Right atrium auricular region (tissue), 2 donors: ENCODE measurements at regions not wholly inside any gene's neighbourhood (a gene's known extent, or its start where the extent isn't known, plus 50 kb on each side); places are given as distances from the start of the nearest gene placed in this dataset.

Experiments used
- DNase-seq: peaks from one replicate; pipeline ENCODE4 v3.0.0-alpha.2; 2019; ENCODE audit warnings: low spot score
- H3K27ac ChIP-seq, 2 donors: fragments of 200-600 bp; sonication (generic); 1 replicate in 1 of 2; 2 replicates in 1 of 2; pipeline ENCODE4 v1.5.1; 2016 to 2019
- H3K27me3 ChIP-seq, 2 donors: fragments of 200-600 bp; sonication (generic); one replicate each; pipeline versions ENCODE4 v1.5.1 to v1.6.0; 2017 to 2019
- H3K36me3 ChIP-seq: fragments of 200-600 bp; sonication (generic); one replicate; pipeline ENCODE4 v1.5.1; 2016
- H3K4me1 ChIP-seq, 2 donors: fragments of 200-600 bp; sonication (generic); one replicate each; pipeline versions ENCODE4 v1.5.1 to v1.6.0; 2017 to 2019
- H3K4me3 ChIP-seq, 2 donors: fragments of 200-600 bp; sonication (generic); 1 replicate in 1 of 2; 2 replicates in 1 of 2; pipeline ENCODE4 v1.5.1; 2017 to 2019; ENCODE audit warnings: mild to moderate bottlenecking in 1 of 2, moderate library complexity in 1 of 2
- H3K9me3 ChIP-seq, 2 donors: fragments of 200-600 bp; sonication (generic); one replicate each; pipeline ENCODE4 v1.5.1; 2019
- CTCF ChIP-seq, 2 donors: fragments of 200-600 bp; sonication (generic); IDR thresholded peaks; one replicate each; pipeline ENCODE4 v1.5.1; 2019; ENCODE audit warnings: antibody characterized with exemption in 2 of 2

DNA sequence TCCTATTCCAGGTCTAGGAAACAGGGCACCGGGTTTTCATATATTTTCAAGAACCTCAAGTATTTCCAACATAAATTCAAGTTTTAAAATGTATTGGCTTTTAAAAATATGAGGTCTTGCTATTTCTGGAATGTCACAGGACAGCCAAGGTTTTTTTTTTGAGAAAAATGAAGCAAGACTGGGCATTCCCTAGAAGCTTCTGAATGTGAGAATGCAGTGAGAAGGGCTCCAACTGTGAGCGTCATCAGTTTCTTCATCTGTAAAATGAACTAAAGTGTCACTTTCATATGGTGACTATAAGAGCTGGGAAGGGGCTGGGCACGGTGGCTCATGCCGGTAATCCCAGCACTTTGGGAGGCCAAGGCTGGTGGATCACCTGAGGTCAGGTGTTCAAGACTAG, 455.8 kb upstream of the MAF start:
- DNase-seq: no peak
- no peak overlapping the region for H3K4me3 ChIP-seq
- no peak overlapping the region for H3K27ac ChIP-seq

DNA sequence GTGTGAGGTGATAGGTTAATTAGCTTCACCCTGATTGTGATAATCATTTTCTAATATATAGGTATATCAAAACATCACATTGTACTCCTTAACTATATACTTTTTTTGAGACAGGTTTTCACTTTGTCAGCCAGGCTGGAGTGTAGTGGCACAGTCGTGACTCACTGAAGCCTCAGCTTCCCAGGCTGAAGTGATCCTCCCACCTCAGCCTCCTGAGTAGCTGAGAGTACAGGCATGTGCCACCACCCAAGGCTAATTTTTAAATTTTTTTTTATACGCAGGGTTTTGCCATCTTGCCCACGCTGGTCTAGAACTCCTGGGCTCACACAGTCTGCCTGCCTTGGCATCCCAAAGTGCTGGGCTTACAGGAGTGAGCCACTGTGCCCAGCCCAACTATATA, 455.3 kb upstream of the MAF start:
- no peak for TF ChIP-seq CTCF (IDR thresholded peaks at IDR 0.05)
- Histone ChIP-seq H3K27me3 (no peaks in the 10 kb centered on the region), H3K4me3 (no peak overlapping the region), H3K4me1 (peaks cover 0 to 9% of the 10 kb centered on the region in 2 donors), H3K9me3 (no peaks in the 10 kb centered on the region), H3K36me3 (no peaks in the 10 kb centered on the region), H3K27ac (no peak overlapping the region)
- no peak for DNase-seq

More for the DNA sequence above, 455.8 kb upstream of the MAF start:
- no peaks in the 10 kb centered on the region for H3K27me3 ChIP-seq
- H3K4me1 ChIP-seq: peaks cover 0 to 9% of the 10 kb centered on the region in 2 donors
- no peaks in the 10 kb centered on the region for H3K36me3 ChIP-seq
- H3K9me3 ChIP-seq: no peaks in the 10 kb centered on the region
- TF ChIP-seq CTCF (IDR thresholded peaks at IDR 0.05): no peak

DNA sequence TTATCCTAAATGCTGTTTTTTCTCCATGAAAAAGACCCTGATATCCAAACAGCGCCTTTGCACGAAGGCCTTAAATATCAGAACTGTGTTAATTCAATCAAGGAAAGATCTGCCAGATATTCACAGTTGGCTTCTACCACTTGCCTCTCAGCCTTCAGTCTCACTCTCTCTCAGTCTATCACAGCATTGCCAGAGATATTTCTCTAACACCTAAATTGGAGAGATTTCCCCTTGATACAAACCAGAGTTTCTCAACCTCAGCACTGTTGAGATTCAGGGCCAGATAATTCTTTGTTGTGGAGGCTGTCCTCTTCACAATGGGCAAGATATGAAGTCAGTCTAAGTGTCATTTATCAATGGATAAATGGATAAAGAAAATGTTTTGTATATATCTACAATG, 454.1 kb upstream of the MAF start:
- Histone ChIP-seq H3K4me3 (no peak overlapping the region), H3K9me3 (no peaks in the 10 kb centered on the region), H3K36me3 (no peaks in the 10 kb centered on the region), H3K27me3 (no peaks in the 10 kb centered on the region), H3K4me1 (peaks cover 0 to 9% of the 10 kb centered on the region in 2 donors), H3K27ac (no peak overlapping the region)
- no peak for DNase-seq
- no peak for TF ChIP-seq CTCF (IDR thresholded peaks at IDR 0.05)

- no peaks in the 10 kb centered on the region for H3K27me3 ChIP-seq
- DNase-seq: no peak
- no peak overlapping the region for H3K4me3 ChIP-seq
- H3K27ac ChIP-seq: no peak overlapping the region
- no peaks in the 10 kb centered on the region for H3K4me1 ChIP-seq
- H3K36me3 ChIP-seq: no peaks in the 10 kb centered on the region
- no peaks in the 10 kb centered on the region for H3K9me3 ChIP-seq
- TF ChIP-seq CTCF (IDR thresholded peaks at IDR 0.05): no peak
These were observed 450.5 kb upstream of the MAF start for GRCh38 chr16:80051040-80051439.

- Histone ChIP-seq H3K4me1 (peaks cover 0 to 3% of the 10 kb centered on the region in 2 donors), H3K36me3 (no peaks in the 10 kb centered on the region), H3K4me3 (no peak overlapping the region), H3K9me3 (no peaks in the 10 kb centered on the region), H3K27me3 (no peaks in the 10 kb centered on the region), H3K27ac (no peak overlapping the region)
- DNase-seq: no peak
- no peak for TF ChIP-seq CTCF (IDR thresholded peaks at IDR 0.05)
These were observed 447.7 kb upstream of the MAF start for GRCh38 chr16:80048250-80048649.

DNA sequence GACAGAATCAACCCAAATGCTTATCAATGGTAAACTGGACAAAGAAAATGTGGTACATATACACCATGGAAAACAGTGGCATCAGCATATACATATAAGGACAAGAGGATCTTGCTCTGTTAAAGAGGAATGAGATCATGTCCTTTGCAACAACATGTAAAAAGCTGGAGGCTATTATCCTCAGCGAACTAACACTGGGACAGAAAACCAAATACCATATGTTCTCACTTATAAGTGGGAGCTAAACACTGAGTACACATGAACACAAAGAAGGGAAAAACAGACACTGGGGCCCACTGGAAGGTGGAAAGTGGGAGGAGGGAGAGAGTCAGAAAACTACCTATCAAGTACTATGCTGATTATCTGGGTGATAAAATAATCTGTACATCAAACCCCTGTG, 447.3 kb upstream of the MAF start:
- DNase-seq: no peak
- H3K9me3 ChIP-seq: no peaks in the 10 kb centered on the region
- TF ChIP-seq CTCF (IDR thresholded peaks at IDR 0.05): no peak
- H3K27me3 ChIP-seq: no peaks in the 10 kb centered on the region
- H3K27ac ChIP-seq: no peak overlapping the region
- H3K36me3 ChIP-seq: no peaks in the 10 kb centered on the region
- no peak overlapping the region for H3K4me3 ChIP-seq
- peaks cover 0 to 3% of the 10 kb centered on the region in 2 donors for H3K4me1 ChIP-seq
